ENCODE measurements at regions not wholly inside any gene's neighbourhood (a gene's known extent, or its start where the extent isn't known, plus 50 kb on each side); places are given as distances from the start of the nearest gene placed in this dataset.
A peak's percentile ranks its signal among the peaks of the same experiment; 100 is the strongest.

DNA sequence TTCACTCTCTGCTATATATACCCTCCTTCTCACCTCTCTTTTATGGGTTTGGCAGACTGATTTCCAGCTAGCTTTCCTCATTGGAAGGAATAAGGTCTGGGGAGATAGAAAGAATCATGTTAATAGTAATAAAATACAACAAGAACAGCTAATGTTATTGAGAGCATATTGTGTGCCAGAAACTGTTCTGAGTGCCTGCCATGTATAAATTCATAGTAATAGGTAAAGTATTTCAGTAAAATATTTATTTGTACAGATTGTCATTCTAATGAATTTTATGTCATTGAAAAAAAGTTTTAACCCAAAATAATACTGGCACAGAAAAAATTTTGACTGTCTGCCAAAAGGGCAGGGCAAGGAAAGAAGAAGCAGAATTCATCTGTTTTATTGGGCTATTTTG lies 834.9 kb upstream of the ZNF608 start:
- no peak for DNase-seq

DNA sequence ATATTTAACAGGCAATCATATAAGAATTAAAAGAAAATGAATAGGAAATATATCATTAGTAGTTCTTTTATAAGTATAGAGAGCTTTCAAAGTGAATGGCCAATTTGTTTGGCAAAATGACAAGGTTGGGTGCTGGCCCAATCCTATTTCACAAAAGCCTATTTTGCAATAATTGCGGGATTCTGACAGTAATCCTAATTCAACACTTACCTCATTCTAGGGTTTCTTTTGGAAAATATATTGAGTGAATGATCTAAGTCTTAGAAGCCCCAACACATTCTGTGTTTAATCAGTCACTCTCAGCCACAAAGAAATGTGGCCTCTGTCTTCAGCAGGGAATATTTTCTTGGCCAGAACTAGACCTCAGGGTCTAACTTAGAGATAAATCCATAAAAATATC lies 835.9 kb upstream of the ZNF608 start:
- DNase-seq = no peak

DNA sequence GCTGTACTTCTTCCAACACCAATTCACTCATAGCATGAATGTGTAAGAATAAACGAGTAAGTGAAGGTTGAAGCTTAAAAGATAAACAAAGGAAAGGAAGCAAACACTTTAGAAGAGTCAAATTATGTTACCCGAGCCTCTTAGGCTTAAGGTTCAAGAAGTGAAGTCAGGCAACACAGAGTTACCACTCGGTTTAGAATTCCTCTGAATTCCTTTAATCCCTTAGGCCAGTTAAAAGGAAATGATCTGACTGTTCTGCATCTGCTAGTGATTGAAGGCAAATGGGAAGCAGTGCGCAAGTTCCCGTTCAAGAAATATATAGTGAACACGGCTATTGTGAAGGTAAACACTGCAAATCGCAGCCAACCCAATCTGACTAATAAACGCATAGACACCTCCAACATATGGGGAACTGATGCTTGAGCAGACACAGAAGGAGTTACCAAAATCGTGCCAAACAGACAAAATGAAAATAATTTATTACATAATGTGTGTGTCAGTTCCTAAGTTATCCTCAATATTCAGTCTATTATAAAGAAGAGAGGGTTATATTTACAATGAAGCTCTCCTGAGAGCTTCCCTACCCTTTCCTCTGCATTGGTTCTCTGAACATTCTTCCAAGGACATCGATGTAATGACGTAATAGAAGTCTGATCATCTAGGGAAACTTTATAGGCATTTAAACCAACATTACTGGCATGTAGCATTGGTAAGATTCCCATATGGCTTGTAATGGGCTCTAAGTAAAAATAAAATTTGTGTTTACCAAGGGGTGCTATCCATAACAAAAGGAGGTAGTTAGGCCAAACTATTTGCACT lies 837.1 kb upstream of the ZNF608 start:
- DNase-seq = no peak

DNA sequence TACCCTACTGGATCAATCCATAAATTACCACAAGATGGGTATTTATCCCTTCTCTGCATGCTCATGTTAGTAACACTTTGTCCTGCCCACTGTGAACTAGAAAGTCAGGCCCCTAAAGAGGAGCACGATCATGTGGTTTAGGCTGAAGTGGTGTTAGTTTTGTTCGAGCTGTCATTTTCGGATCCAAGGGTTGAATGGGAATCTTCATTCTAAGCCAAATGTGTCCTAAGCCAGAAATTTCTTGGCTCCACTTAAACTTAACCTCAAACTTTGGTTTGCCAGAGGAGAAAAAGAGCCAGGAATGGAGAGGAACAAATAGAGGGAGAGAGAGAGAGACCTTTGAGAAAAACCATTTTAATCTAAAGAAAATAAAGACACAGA lies 837.7 kb upstream of the ZNF608 start:
- no peak for DNase-seq

DNA sequence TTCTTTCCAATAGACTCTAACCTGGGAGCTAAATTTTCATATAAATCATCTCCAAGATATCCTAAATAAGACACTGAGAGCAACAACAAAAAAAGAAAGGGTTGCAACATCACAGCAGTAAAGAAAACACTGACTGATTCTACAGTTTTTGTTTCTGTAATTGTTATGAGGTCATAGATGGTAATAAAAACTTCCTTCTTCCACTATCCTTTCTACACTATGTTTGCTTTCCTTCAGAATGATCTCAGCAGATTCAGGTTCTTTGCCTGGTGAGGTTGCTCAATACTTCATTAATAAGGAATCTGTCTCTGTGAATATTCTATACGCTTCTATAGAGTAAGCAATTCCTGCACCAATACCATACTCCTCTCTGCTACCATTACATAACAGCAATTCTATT lies 835.6 kb upstream of the GRAMD2B start:
- no peak for DNase-seq

DNA sequence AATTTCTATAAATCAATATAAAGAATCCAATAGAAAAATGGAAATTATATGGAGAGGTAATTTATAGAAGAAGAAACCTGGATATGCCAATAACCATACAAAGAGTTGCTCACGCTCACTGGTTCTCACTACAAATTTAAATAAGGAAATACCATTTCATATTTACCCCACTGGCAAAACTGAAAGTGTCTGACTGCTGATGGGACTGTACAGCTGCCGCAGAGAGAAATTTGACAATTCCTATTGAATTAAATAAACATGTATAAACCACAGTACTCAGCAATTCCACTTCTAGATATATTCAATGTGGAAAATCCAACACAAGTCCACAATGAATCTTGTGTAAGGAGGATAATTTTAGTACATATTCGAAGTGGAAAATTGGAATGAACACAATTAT lies 830.4 kb upstream of the GRAMD2B start:
- DNase-seq = no peak

DNA sequence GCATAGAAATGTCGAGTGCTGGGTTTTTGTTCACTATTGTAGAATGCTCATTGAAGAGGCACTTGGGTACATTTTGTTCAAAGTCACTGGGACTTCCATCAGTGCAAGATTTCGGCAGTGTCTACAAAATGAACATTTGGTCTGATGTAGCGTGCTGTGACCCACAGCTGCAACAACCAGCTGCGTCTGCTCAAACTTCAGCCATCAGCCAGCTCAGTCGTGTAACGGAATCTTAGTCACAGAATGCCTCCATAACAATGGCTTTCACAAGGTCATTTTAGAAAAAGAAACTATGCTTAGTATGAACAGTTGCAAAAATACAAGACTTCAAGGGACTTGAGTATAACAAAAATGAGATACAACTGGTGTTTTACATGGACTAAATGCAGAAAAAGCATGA lies 828.1 kb upstream of the GRAMD2B start:
- no peak for DNase-seq

DNA sequence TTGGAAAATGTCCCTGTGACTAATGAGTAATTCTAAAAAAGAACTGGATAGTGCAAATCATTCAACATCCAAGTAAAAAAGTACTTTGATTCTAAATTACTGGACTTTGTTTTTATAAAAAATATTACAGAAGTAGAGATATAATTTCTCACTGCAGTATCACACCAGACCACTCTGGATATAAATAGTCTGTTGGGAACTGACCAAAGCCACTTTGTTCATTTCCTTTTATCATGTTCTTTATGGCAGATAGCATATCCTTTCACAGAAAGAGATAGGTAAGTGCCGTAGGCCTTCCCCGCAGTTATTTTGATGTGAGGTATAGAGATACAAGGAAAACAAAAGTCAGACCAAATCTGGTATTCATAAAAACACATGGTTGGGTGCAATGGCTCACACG lies 827.4 kb upstream of the GRAMD2B start:
- no peak for DNase-seq

DNA sequence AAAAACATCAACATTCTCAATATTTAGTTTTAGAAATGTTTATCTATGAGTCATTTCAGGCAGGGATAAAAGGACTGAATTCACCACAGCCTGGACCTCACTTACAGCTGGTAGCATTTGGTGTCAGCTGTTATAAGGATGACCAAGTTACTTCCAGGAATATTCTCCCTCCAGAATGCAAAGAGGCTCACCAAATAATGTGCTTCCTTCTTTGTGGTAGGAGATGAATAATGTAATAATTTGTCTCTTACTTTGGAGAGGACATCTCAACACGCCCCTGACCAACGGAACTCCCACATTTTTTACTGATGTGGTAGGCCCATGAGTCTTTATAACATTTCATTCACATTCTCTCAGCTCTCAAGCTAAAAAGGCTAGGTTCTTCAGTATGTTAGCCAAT lies 825.9 kb upstream of the GRAMD2B start:
- DNase-seq = no peak

DNA sequence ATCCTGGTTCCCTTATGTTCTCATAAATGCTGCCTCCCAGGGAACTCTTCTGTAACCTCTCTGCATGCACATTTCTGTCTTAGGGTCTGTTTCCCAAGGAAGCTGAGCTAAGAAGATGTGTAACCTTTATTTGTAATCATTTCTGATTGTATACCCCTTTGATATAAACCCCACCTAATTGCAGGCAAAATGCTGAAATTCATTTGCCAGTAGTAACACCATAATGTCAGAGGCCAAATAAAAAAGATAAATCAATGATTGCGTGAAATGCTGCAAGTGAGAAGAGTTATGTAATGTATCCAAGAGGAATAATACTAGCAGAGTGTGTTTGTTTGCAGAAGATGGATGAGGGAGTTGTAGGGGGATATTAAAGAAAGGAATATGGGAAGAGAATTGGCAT lies 822.6 kb upstream of the GRAMD2B start:
- no peak for DNase-seq

DNA sequence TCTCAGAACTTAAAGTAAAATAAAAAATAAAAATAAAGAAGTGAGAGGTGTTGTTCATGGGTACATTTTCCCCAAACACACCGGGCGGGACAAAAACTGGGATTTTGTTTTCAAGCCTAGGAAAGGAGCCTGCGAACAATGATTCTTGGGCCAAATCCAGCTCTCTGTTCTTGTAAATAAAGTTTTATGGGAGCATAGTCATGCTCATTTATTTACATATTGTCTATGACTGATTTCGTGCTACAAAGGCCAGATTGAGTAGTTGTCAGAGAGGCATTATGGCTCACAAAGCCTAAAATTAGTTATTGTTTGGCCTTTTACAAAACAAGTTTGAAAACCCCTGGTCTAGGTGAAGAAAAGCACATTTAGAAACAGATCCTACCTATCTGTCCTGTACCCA lies 821.0 kb upstream of the GRAMD2B start:
- DNase-seq = no peak

DNA sequence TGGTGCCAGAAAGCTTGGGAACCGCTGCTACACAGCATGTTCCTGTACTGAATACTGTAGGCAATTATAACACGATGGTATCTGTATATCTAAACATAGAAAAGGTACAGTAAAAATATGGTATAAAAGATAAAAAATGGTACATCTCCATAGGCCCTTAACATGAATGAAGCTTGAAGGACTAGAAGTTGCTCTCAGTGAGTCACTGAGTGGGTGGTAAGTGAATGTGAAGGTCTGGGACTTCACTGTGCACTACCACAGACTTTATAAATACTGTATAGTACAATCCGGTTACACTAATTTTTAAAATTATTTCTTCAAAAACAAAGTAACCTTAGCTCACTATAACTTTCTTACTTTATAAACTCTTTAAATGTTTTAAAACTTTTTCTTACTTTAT lies 819.9 kb upstream of the GRAMD2B start:
- DNase-seq = peak in 1 of 4 experiments; percentile 1

DNA sequence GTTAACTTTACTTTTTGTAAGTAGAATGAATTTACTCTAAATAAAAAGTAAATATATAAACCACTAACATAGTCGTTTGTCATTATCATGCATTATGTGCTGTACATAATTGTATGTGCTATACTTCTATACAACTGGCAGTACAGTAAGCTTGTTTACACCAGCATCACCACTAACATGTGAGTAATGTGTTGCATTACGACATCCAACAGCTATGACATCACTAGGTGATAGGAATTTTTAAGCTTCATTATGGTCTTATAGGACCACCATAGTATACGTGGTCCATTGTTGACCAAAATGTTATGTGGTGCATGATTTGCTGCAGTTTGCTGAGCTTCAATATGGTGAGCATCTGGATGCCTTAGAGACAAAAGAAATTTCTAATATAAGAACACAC lies 819.1 kb upstream of the GRAMD2B start:
- DNase-seq = no peak

DNA sequence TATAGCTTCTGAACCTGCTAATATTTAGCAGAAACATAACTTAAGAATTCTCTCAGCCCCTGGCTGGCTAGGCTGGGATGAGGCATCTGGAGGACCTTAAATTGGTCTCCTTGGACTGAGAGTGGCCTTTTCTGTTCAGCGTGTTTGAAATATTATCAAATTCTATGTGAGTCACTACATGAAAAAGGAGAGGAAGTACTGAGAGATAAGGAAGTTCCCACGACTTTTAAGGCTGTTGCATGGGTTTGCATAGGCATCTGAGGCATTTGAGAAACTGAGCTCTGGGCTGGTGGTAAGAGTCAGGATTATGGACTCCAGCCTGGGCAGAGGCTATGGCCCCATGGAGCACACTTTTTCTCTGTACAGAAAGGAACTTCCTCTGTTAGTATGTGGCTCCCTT lies 816.2 kb upstream of the GRAMD2B start:
- peak; percentile 3 to 41 (median 34) for DNase-seq

DNA sequence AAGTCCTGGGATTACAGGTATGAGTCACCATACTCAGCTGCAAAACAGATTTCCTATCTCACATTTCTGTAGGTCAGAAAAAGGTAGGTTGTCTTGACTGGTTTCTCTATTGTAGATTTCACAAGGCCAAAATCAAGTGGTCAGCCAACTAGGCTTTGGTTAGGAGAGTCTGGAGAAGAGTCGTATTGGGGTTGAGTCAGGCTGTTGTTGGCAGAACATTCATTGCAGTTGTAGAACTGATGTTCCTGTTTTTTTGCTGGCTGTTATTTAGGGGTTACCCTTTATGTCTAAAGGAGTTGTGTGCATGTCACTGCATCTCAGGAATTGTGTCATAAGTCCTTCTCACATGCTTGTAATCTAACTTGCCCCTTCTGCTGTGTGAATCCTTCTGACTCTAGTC lies 814.2 kb upstream of the GRAMD2B start:
- peak in 2 of 4 experiments; percentile 3 to 5 for DNase-seq

DNA sequence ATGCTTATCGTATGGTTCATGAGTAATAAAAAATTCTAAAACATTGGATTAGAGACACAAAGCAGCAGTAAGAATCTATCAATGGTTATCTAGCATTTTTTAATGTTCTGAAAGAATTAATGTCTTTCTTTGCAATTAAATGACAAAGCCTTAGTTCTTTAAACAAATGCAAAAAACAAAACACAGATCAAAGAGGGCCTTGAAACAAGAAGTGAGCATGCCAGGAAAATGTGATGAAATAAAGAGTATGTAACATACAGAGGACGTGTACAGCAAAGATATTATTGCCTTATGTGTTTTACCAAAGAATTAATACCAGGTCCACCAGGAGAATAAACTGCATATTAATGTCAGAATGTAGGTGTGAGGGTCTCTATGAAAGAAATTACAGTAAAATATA lies 812.3 kb upstream of the GRAMD2B start:
- no peak for DNase-seq

DNA sequence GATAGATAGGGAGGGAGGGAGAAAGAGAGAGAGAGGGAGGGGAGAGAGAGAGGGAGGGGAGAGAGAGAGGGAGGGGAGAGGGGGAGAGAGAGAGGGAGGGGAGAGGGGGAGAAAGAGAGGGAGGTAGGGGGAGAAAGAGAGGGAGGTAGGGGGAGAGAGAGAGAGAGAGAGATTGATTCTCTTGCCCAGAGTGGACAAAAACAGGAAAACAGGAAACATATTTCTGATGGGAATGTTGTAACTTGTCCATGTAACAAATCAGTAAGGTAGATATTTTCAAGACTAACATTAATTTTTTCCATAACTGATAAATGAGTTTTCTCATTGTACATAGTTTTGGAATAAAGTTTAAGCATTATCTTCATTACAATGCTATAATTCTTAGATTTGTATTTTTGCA lies 811.7 kb upstream of the GRAMD2B start:
- DNase-seq = no peak

DNA sequence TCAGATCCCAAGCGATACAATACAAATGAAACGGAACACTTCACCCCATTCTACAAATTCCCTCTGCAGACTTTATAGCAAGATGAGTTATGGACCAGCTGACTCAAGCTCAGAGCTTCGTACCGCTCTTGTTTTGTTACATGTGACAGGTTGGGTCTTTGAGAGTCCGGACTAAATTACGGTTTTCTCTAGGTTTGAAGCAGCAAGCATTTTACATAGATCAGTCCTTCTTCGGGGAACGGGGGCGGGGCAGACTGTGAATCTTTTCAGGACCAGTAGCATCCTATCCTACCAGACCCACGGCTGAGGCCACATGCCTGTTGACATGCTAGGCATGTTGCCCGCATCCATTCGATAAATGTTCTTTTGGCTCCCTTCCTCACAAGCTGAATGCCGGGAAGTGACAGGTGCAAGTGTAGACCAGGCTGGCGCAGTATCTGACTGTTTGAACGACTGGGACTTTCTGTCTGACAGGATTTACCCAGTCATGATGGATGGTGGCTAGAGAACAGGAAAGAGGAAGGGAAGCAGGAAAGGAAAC lies 811.0 kb upstream of the GRAMD2B start:
- DNase-seq = no peak

DNA sequence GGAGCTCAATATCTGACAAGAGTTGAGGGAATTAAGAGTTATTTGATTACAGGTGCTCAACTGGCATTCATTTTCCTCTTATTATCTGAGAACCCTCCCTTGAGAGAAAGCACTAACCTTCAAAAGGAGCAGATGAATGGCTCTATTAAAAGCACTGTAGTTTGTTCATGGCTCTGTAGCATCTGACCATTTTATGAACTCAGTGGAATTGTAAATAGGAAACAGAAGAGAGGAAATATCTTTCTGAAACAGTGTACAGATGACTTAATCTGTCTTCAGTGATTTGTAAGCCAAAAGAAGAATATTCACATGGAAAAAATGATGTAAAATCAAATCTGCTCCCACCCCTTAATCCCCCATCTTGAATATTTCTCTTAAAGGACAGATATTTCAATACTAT lies 810.4 kb upstream of the GRAMD2B start:
- no peak for DNase-seq

DNA sequence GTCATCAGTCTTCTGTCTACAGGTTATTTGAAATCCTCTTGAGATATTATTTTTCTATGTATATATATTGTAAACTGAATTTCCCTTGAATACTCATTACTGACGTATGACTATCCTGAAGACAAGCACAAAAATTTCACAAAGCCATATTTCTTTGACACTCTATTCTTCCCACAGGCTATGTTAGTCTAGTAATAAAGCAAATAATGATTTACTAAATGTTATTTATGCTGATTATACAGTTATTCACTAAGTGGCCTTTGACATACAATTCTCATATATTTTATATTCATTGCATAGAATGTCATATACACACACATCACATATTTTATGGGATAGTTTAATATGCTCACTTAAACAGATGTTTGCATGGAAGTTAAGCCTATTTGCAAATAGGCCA lies 793.0 kb upstream of the GRAMD2B start:
- DNase-seq = no peak

DNA sequence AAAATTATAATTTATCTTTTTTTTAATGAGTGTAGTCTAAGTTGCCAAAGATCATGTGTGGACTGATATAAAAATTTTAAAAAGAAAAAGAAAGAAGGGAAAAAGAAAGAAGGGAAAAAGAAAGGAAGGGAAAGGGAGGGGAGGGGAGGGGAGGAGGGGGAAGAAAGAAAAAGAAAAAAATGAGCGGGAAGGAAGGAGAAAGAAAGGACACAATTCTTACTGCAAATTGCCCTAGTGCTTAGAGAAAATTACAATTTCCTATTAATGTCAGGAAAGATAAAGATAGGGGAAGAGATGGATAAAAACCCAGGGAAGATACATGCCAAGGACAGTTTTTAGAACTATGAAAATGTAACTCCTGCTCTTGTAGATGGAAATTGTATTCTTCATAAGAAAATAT lies 789.7 kb upstream of the GRAMD2B start:
- no peak for DNase-seq

DNA sequence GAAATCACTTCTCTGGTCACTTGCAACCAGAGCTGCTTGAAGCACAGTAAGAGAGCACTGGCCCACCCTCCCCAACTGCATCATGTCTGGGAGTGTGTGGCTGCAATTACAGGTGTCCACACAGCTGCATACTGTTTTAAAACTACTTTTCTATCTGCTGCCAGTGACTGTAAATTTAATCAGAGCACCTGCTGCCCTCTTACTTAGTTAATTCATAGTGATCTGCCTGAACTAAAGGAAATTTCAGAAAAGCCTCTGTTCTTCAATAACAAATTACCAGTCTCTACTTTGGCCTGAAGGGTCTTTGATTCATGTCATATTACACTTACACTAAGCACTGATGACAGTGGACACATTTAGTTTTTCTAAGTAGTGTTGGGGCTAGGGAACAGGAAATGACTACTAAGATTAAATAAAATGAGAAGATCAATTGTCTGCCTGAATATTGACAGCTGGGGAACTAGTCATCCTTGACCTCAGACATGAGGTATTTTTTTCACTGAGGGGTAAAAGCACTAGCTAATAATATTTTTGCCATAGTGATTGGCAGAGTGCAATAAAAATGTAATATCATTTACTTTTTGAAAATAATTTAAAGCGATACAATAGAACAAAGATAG lies 788.9 kb upstream of the GRAMD2B start:
- no peak for DNase-seq

DNA sequence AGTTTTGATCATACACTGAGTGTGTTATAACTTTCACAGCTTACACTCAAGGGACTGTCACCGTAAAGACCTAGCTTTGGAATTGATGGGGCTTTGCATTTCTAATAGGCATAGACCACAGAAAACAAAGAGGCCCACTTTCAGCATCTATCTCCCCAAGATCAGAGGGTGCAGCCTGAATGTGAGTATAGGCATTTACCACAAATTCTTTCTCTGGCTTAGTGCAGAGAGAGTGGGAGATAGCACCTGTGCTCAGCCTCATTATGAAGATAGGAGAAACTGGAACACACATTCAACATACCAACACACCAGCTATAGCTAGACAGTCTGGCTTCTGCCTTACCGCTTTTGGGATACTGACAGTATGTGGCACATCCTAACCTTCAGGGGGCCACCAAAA lies 783.4 kb upstream of the GRAMD2B start:
- no peak for DNase-seq

DNA sequence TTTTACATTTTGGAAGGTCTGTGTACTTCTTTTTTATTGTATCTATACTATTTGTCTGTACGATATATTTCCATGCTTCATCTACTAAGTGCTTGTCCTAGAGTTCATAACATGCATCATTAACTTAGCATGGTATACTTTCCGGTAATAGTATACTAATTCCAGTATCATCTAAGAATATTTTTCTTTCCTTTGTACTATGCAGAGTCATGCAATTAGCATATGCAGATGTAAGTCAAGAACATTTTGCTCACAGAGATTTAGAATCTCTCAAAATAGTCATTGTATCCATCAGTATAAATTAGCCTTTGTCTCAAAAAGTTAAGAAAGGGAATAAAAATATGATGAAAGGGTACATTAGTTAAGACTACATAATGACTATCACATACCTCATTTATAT lies 770.4 kb upstream of the GRAMD2B start:
- DNase-seq = no peak

DNA sequence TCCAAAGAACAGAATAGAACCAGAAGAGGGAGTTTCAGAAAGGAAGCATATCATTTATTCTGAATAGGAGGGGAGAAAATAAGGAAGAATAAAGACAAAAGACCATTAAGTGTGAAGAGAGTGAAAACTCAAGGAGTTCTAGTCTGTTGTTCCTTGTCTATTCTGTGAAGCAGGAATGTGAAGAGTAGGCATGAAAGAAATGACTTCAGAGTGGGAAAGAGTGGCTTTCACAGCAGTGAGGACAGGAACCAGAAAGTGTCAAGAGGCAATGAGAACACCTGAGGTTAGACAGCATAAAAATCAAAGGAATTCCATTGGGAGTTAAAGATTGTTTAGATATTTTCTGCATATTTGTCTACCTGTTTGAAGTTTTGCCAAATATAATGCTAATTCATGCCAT lies 768.8 kb upstream of the GRAMD2B start:
- DNase-seq = no peak
